ENCODE measurements at regions not wholly inside any gene's neighbourhood (a gene's known extent, or its start where the extent isn't known, plus 50 kb on each side); places are given as distances from the start of the nearest gene placed in this dataset.

GRCh38 chr9:16045651-16046280 is 492.9 kb downstream of the CCDC171 start:
- TF ChIP-seq EZH2 (IDR thresholded peaks at IDR 0.05) = no peak
- no peak for TF ChIP-seq CTCF (IDR thresholded peaks at IDR 0.05)
- TF ChIP-seq EZH2phosphoT487 (IDR thresholded peaks at IDR 0.05) = no peak
